HCT116 (cell line): ENCODE measurements at regions not wholly inside any gene's neighbourhood (a gene's known extent, or its start where the extent isn't known, plus 50 kb on each side); places are given as distances from the start of the nearest gene placed in this dataset.

Experiments used
- ATAC-seq: fragments of 200-7000 bp; cut with Tn5 transposase; 2 replicates; pipeline ENCODE4 v1.9.1; 2020; ENCODE audit warnings: mild to moderate bottlenecking, moderate library complexity
- BruUV-seq: library from RNA; stranded (reverse); fragments of 400-500 nt; replicated peaks from 2 replicates; lab custom pipeline; 2021; lab: Mats Ljungman, UMichigan
- CTCF ChIA-PET: fragments of 300-600 bp; sonication (Branson Sonifier 250); formaldehyde crosslinking; loops from one replicate; lab custom pipeline; 2021; ENCODE audit warnings: antibody characterized with exemption; lab: Charles Lee
- POLR2A ChIA-PET: fragments of 300-600, 350-600 bp; sonication (Branson Sonifier 250); formaldehyde crosslinking; loops from one replicate; lab custom pipeline; 2021; ENCODE audit warnings: antibody characterized with exemption; lab: Charles Lee
- RAD21 ChIA-PET, 2 experiments: fragments of 300-600 bp; sonication (Branson Sonifier 250); formaldehyde crosslinking; loops; one replicate each; lab custom pipeline; 2023; ENCODE audit warnings: low total read pairs in 2 of 2; ENCODE audit not compliant: uncharacterized antibody in 2 of 2, unreplicated experiment in 2 of 2, low non-redundant PET in 1 of 2; lab: Charles Lee
- DNase-seq: peaks from one replicate; pipeline ENCODE4 v3.0.0-alpha.2; 2010; ENCODE audit warnings: low read depth, low spot score
- H2AFZ ChIP-seq: fragments of 200-600 bp; shearing (Covaris generic), sonication (generic); 2 replicates; pipeline ENCODE4 v1.6.1; 2017; ENCODE audit warnings: low read depth, mixed run types, mixed read lengths, antibody characterized with exemption, low read length; ENCODE audit not compliant: poor library complexity, severe bottlenecking
- H3K27ac ChIP-seq: 2 replicates; pipeline ENCODE4 v1.5.1; 2012; ENCODE audit warnings: low read depth, low read length
- H3K27me3 ChIP-seq: fragments of 200-600 bp; sonication (generic); 2 replicates; pipeline ENCODE4 v1.6.1; 2016; ENCODE audit warnings: mixed run types, low read length, mixed read lengths; ENCODE audit not compliant: insufficient read depth
- H3K36me3 ChIP-seq, 2 experiments: fragments of 200-500 bp in 1 of 2; fragments of 200-600 bp in 1 of 2; sonication (Bioruptor generic) in 1 of 2; sonication (generic) in 1 of 2; 2 replicates each; pipeline versions ENCODE4 v1.5.1 to v1.6.1; 2014 to 2016; ENCODE audit warnings: low read length in 2 of 2, inconsistent platforms in 1 of 2, mixed read lengths in 1 of 2, mixed run types in 1 of 2; ENCODE audit not compliant: insufficient read depth in 2 of 2, control insufficient read depth in 1 of 2
- H3K4me1 ChIP-seq, 2 experiments: fragments of 200-600 bp in 1 of 2; sonication (generic) in 1 of 2; 2 replicates each; pipeline versions ENCODE4 v1.5.1 to v1.6.1; 2012 to 2017; ENCODE audit warnings: low read length in 2 of 2, inconsistent platforms in 1 of 2, mild to moderate bottlenecking in 1 of 2, mixed read lengths in 1 of 2, mixed run types in 1 of 2, moderate library complexity in 1 of 2; ENCODE audit not compliant: insufficient read depth in 2 of 2, control insufficient read depth in 1 of 2
- H3K4me2 ChIP-seq: fragments of 200-600 bp; sonication (generic); 2 replicates; pipeline ENCODE4 v1.6.1; 2017; ENCODE audit warnings: mixed run types, low read length, mixed read lengths
- H3K4me3 ChIP-seq, 2 experiments: fragments of 200-600 bp in 1 of 2; sonication (generic) in 1 of 2; replicated peaks in 1 of 2; 2 replicates each; pipeline ENCODE4 v1.5.1; 2011 to 2016; ENCODE audit warnings: low read length in 2 of 2, control low read depth in 1 of 2, low read depth in 1 of 2, mild to moderate bottlenecking in 1 of 2, mixed read lengths in 1 of 2, mixed run types in 1 of 2
- H3K79me2 ChIP-seq: fragments of 200-600 bp; sonication (generic); 2 replicates; pipeline ENCODE4 v1.6.1; 2017; ENCODE audit warnings: mild to moderate bottlenecking, mixed run types, low read length, moderate library complexity, mixed read lengths; ENCODE audit not compliant: insufficient read depth
- H3K9ac ChIP-seq: fragments of 200-600 bp; sonication (generic); 2 replicates; pipeline ENCODE4 v1.6.1; 2016; ENCODE audit warnings: low read length, mixed read lengths
- H3K9me2 ChIP-seq: fragments of 200-600 bp; sonication (generic), shearing (Covaris generic); 2 replicates; pipeline ENCODE4 v1.6.1; 2017; ENCODE audit warnings: mixed run types, mild to moderate bottlenecking, moderate library complexity; ENCODE audit not compliant: insufficient read depth
- H3K9me3 ChIP-seq, 2 experiments: fragments of 200-500 bp in 1 of 2; fragments of 200-600 bp in 1 of 2; sonication (Bioruptor generic) in 1 of 2; sonication (generic) in 1 of 2; 2 replicates each; pipeline ENCODE4 v1.6.1; 2014 to 2017; ENCODE audit warnings: low read length in 2 of 2, mixed read lengths in 2 of 2, inconsistent platforms in 1 of 2, low read depth in 1 of 2, mild to moderate bottlenecking in 1 of 2, mixed run types in 1 of 2, moderate library complexity in 1 of 2; ENCODE audit not compliant: control insufficient read depth in 1 of 2, insufficient read depth in 1 of 2
- H4K20me1 ChIP-seq: fragments of 200-600 bp; sonication (generic), shearing (Covaris generic); 2 replicates; pipeline ENCODE4 v1.6.1; 2017; ENCODE audit warnings: mixed run types, mild to moderate bottlenecking, moderate library complexity; ENCODE audit not compliant: insufficient read depth
- CEBPB ChIP-seq: IDR thresholded peaks from 2 replicates; pipeline ENCODE4 v1.6.1; 2012; ENCODE audit warnings: low read depth
- ELF1 ChIP-seq: IDR thresholded peaks from 2 replicates; pipeline ENCODE4 v1.6.1; 2012; ENCODE audit warnings: low read depth, borderline replicate concordance
- EZH2 ChIP-seq: fragments of 200-600 bp; sonication (generic); IDR thresholded peaks from 2 replicates; pipeline ENCODE4 v1.6.1; 2017; ENCODE audit warnings: antibody characterized with exemption, mixed run types
- FOSL1 ChIP-seq: IDR thresholded peaks from 2 replicates; pipeline ENCODE4 v1.6.1; 2012; ENCODE audit warnings: low read depth
- POLR2A ChIP-seq: IDR thresholded peaks from 2 replicates; pipeline ENCODE4 v1.7.0; 2011; ENCODE audit warnings: borderline replicate concordance; ENCODE audit not compliant: insufficient read depth, insufficient read length; ENCODE audit errors: extremely low read depth
- POLR2AphosphoS5 ChIP-seq: IDR thresholded peaks from 2 replicates; pipeline ENCODE4 v1.6.1; 2011; ENCODE audit warnings: mild to moderate bottlenecking, low read depth, low read length, moderate library complexity
- SIN3A ChIP-seq: IDR thresholded peaks from 2 replicates; pipeline ENCODE4 v1.6.1; 2012; ENCODE audit warnings: low read depth
- SP1 ChIP-seq: IDR thresholded peaks from 2 replicates; pipeline ENCODE4 v1.6.1; 2012; ENCODE audit warnings: low read depth
- YY1 ChIP-seq: IDR thresholded peaks from 2 replicates; pipeline ENCODE4 v1.6.1; 2011; ENCODE audit warnings: low read length, low read depth, moderate library complexity, mild to moderate bottlenecking; ENCODE audit not compliant: insufficient replicate concordance; ENCODE audit errors: extremely low read depth
- ZBTB33 ChIP-seq: IDR thresholded peaks from 2 replicates; pipeline ENCODE4 v1.6.1; 2011; ENCODE audit warnings: mild to moderate bottlenecking, low read length, moderate library complexity; ENCODE audit not compliant: insufficient replicate concordance; ENCODE audit errors: extremely low read depth
- ZNF274 ChIP-seq: fragments of 200-500 bp; sonication (Bioruptor generic); IDR thresholded peaks from 2 replicates; pipeline ENCODE4 v1.6.1; 2014; ENCODE audit warnings: mild to moderate bottlenecking, low read depth, low read length, inconsistent platforms
- intact Hi-C: fragments of 100-400 bp; cut with micrococcal nuclease; formaldehyde crosslinking; loops from 2 replicates; pipeline ENCODE4 v1.10.0; 2022

GRCh38 chr17:33514369-33514768 lies 221.3 kb upstream of the ASIC2 start (continued):
- no peak for TF ChIP-seq ZBTB33

GRCh38 chr17:33515974-33516373 lies 222.9 kb upstream of the ASIC2 start:
- no peaks in the 10 kb centered on the region for H3K36me3 ChIP-seq
- TF ChIP-seq EZH2: no peak
- no peak for TF ChIP-seq ELF1
- TF ChIP-seq SP1: no peak
- TF ChIP-seq CEBPB: no peak
- TF ChIP-seq FOSL1: no peak
- TF ChIP-seq SIN3A: no peak
- no peak for TF ChIP-seq ZNF274
- TF ChIP-seq POLR2A: no peak
- no peak for TF ChIP-seq YY1
- no peak for TF ChIP-seq POLR2AphosphoS5
- H3K27ac ChIP-seq: no peak overlapping the region
- POLR2A ChIA-PET: no interaction called here
- ATAC-seq (no peak), DNase-seq (no peak)
- H4K20me1 ChIP-seq: no peaks in the 10 kb centered on the region
- CTCF ChIA-PET: no interaction called here
- no peak overlapping the region for H3K9ac ChIP-seq
- H3K9me3 ChIP-seq: peaks cover 0 to 5% of the 10 kb centered on the region in 2 experiments; a peak in 1 of 4 replicates
- H3K4me1 ChIP-seq: no peaks in the 10 kb centered on the region
- RAD21 ChIA-PET: no interaction called here
- intact Hi-C loops: no loop called here
- no peaks in the 10 kb centered on the region for H3K79me2 ChIP-seq
- no peaks in the 10 kb centered on the region for H3K9me2 ChIP-seq
- no peak overlapping the region for H2AFZ ChIP-seq
- no TSS peak for BruUV-seq
- H3K4me3 ChIP-seq: no peak overlapping the region
- no peak overlapping the region for H3K4me2 ChIP-seq
- no peaks in the 10 kb centered on the region for H3K27me3 ChIP-seq
